ENCODE measurements at regions not wholly inside any gene's neighbourhood (a gene's known extent, or its start where the extent isn't known, plus 50 kb on each side); places are given as distances from the start of the nearest gene placed in this dataset.

- no peak for TF ChIP-seq CTCF (conservative IDR thresholded peaks at IDR 0.05)
- no peak for TF ChIP-seq ZFX (IDR thresholded peaks at IDR 0.05)
Observed at GRCh38 chr7:35558841-35559240, 136.1 kb downstream of the HERPUD2 start.
